ENCODE measurements at regions not wholly inside any gene's neighbourhood (a gene's known extent, or its start where the extent isn't known, plus 50 kb on each side); places are given as distances from the start of the nearest gene placed in this dataset.

- no peak for DNase-seq (ENCODE audit: low read depth, low spot score)
Observed at GRCh38 chr2:144702051-144702450, 182.1 kb upstream of the ZEB2 start.

DNA sequence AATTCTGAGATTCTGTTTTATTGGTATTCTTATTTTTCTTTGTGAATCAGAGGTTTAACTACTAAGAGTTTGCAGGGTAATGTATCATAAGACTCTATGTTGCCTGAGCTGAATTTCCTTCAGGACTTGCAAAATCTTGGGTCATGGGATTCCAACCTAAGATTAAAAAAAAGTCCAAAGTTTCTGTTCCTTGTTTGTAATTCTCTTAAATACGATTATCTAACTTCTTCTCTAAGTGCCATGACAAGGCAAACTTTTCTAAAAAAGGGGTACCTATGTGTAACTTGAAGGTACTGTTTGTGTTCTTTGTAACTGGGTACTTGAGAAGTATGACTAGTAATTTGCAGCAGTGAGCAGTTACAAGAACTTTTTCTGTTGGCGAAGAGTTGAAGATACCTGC lies 181.3 kb upstream of the ZEB2 start:
- DNase-seq (ENCODE audit: low read depth, low spot score): no peak

DNA sequence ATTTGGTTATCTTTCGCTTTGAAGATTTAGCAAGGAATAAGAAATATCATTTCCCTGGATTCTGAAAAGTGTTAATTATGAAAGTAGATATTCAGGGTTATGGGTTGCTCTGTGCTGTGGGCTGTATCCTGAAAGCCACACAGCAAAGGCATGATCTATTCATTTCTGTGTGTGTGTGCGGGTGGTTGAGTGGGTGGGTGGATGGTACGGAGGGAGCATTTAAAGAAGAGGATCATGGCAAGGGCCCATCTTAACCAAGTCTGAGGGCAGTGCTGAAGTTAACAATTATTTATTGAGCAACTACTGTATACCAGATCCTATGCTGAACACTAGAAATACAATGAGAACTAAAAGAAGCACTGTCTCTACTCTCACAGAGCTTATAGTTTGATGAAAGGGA lies 178.2 kb upstream of the ZEB2 start:
- no peak for DNase-seq (ENCODE audit: low read depth, low spot score)

- DNase-seq (ENCODE audit: low read depth, low spot score): no peak
Observed at GRCh38 chr2:144695657-144696056, 175.7 kb upstream of the ZEB2 start.

GRCh38 chr2:144694456-144694855 lies 174.5 kb upstream of the ZEB2 start:
- DNase-seq (ENCODE audit: low read depth, low spot score): no peak

DNA sequence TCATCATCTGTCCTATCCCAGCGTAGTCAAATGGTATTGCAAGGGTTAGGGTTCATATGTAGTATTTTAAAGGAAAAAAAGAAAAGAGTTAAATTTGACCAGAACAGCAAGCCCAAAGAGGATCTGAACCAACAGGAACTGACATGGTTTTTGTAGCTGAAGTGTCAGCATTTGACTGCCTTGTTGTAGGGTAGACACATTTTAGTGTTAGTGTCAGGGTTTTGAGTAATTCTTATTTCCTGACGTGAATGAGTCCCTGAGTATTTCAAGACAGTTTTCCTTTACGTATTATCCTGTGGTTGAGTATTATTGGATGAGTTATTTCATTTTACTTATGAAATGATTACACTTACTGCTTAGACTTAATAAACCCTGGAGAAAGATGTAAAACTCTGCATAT lies 173.3 kb upstream of the ZEB2 start:
- no peak for DNase-seq (ENCODE audit: low read depth, low spot score)

- DNase-seq (ENCODE audit: low read depth, low spot score): no peak
Observed at GRCh38 chr2:144692661-144693060, 172.7 kb upstream of the ZEB2 start.

DNA sequence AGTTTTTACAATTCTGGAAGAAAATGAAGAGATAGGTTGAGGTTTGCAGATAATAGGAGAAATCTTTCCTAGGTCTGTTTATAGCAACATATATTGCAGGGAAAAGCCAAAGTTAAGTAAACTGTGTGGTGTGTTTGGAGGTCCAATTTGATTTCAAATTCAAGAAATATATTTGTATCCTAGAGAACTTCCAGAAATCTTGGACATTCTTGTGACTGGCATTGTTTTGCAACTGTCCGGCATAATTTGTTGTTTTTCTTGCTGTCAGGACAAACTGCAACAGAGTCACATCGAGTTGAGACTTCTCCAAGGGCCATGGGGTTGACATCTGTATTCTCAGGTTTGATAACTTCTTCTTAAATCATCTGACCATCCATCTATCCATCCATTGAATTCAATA lies 170.9 kb upstream of the ZEB2 start:
- DNase-seq (ENCODE audit: low read depth, low spot score): no peak

- DNase-seq (ENCODE audit: low read depth, low spot score): no peak
Observed at GRCh38 chr2:144686518-144687215, 166.7 kb upstream of the ZEB2 start.

DNA sequence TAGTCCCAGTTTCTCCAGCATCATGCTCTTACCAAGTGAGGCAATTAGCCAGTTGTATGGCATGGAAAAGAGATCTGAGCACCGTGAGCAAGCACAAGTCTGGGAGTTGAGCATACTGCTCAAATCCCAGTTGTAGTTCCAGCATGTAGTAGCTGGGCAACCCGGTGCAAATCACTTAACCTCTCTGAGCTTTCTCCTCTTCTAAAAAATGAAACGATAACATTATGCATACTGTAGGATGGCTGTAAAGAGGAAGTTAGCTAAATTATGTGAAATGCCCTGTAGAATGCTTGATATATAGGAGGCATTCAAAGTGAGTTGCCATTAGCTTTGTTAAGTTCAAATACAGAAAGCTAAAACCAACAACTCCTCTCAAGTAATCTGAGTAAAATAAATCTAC lies 164.0 kb upstream of the ZEB2 start:
- DNase-seq (ENCODE audit: low read depth, low spot score): no peak

DNA sequence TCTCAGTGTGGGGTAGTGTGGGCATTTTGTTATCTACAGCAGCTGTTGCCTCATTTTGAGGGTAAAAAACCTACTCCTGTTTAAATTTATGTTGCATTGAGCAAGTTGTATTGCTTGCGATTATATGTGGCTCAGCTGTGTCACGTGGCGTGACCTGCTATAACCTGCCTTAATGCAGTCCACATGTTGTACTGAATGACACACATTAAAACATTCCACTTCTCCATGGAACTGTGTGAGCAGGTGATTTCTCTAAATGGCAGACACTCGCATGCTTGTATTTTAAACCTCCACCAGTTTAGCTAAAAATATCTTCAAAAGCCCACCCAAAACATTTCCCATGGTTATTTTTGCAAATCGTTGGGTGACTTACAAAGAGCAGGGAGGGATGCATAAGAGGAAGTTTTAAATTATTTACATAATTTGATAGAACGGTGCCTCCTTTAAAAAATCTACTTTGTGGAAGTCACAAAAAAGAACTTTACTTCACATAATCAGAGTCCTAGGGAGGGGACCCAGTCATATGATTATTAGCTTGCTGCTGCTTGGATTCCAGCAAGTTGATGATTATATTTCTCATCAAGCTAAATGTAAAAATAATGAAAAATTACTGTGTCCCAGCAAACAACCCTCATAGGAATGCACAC lies 163.3 kb upstream of the ZEB2 start:
- no peak for DNase-seq (ENCODE audit: low read depth, low spot score)

DNA sequence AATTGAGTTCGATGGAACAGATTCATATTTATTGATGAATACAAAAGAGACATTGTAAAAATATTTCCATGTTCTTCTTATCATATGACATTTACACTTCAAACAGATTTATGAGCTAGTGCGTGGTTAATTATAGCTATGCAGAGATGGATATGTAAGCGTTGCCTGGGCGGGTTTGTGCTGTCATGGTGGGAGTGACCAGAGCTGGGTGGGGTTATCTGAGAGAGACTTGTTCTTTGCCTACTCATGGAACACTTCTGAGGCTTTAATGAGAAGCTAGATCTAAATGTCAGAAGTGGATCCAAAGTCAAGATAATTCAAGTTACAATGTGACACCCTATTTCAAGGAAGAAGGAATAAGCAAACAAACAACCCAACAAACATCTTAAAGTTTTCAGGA lies 162.3 kb upstream of the ZEB2 start:
- DNase-seq (ENCODE audit: low read depth, low spot score): no peak

DNA sequence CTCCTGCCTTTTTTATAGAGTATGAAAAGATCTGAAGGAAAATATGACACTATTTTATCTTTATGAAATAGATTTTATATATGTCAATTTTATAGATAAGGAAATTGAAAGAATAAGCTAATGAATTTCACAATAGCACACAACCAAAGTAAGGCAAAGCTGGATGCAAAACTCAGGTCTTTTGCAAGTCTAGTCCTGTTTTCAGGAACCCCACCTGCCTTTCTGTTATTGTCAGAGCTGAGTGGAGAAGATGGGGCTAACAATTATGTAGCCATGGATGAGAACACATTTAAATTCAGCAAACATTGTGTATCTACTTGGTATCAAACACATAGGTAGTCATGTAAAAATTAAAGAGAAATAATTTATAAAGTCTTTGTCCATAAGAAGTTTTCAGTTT lies 161.5 kb upstream of the ZEB2 start:
- no peak for DNase-seq (ENCODE audit: low read depth, low spot score)

DNA sequence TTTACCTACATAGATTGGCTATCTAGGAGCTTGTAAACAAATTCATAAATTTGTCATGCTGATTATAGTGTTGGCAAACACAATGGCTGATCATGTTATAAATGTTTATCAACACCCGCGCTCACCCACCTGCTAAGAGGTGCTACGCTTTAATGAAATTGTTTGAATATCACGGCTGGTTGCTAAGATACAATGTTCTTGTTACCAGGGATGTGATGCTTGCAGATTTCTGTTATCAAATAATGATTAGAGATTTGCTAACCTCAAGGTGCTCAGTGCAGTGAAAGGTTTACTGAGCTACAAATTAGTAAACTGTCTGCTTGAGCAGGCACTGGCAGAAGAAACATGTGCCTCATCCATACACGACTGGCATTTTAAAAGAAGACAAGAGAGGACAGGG lies 160.0 kb upstream of the ZEB2 start:
- no peak for DNase-seq (ENCODE audit: low read depth, low spot score)

GRCh38 chr2:144678736-144679135 lies 158.8 kb upstream of the ZEB2 start:
- no peak for DNase-seq (ENCODE audit: low read depth, low spot score)

GRCh38 chr2:144675731-144676130 lies 155.8 kb upstream of the ZEB2 start:
- no peak for DNase-seq (ENCODE audit: low read depth, low spot score)

DNA sequence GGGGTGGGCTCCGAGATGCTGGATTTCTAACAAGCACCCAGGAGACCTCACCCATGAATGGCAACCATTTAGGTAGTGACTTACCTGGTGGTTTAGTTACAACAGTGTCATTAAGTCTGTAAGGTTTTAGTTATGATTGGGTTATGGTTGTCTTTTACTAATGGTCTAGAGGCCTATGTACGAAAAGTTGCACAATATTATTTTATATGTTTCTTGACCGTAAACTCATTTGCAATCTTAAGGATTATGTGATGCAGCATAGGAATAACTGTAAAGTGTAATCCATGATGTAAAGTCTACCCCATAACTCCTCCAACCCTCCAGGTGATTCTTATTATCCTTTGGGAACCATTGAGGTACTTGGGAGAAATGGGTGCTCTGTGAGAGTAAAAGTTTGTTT lies 155.4 kb upstream of the ZEB2 start:
- no peak for DNase-seq (ENCODE audit: low read depth, low spot score)

DNA sequence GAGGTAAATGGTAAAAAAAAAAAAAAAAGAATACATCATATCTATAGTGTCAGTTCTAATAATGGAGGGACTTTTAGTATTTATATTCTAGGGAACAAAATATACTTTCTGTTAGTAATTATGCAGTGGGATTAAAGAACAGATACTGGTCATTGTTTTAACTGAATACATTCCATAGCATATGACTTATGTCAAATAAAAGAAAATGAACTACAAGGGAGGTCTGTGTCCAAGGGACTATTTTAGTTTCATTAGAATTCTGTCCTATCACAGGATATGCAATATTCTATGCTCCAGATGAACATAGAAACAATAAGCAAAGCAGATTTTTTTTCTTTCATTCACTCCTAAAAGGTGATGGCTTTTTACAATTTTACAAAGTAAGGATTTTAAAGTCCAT lies 154.2 kb upstream of the ZEB2 start:
- DNase-seq (ENCODE audit: low read depth, low spot score): no peak

DNA sequence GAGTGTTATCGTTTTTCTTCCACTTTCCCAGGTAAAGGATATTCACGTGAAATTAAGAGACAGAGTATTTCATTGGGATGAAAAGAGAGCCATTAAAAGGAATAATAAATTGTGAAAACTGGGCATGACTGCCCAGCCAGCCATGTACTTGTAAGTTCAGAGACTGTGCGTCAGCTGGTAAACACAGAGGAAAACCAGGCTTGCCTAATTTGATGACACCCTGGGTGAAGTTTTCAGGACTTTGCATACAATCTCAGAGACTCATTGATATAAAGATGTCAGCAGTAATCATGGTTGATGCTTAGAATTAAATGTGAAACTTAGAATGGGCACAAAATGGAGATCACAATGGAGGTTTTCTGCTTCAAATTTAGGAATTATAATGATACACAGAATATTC lies 153.5 kb upstream of the ZEB2 start:
- no peak for DNase-seq (ENCODE audit: low read depth, low spot score)

DNA sequence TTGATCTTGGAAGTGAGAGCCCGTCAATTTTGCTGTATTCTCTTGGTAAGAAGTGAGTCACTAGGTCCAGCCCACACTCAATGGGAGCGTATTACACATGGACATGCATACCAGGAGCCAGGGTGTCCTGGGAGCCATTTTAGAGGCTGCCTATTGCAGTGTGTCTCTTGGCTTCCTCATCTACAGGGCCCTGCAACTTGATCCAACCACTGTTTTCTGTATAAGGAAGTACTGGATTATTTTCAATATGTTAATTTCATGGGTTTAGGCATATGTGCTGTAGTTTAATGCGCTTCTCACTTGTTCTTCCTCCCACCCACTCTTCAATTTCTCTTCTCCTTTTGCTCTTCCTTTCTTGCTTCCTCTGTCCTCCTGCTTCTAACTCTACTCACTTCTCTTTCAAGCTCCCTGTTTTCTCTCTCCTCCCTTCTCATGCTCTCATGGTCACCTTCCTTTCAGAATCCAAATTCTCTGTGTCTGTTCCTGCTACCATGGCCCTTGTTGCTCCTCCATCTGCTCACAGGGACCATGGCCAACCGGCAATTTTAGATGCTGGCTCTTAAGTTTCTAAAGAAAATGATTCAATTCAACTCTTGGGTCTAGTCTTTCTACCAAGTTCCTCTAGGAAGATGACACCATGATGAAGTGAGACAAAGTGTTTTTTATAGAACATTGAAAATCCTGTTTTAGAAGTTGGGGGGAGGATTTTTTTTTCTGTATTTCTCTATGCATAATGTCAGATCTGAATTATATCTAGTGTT lies 152.0 kb upstream of the ZEB2 start:
- no peak for DNase-seq (ENCODE audit: low read depth, low spot score)

DNA sequence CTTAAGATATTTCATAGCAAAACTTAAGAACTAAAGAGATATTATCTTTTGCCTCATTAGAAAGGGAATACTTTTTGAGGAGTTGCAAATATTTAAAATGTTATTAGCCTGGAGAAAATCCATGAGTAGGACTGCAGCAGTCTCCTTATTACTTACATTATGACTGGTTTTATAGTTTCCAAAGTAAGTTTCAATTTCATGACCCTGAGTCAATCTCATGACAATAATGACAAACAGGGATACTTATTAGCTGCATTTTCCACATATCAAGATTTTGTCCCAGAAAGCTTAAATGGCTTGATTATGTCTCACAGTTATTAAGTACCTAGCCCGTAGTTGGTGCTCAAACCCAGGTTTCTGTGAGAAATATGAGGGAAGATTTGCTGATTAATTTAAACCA lies 150.8 kb upstream of the ZEB2 start:
- DNase-seq (ENCODE audit: low read depth, low spot score): no peak

GRCh38 chr2:144670080-144670479 lies 150.2 kb upstream of the ZEB2 start:
- no peak for DNase-seq (ENCODE audit: low read depth, low spot score)
